SU-DHL-6 (cell line): ENCODE measurements at regions not wholly inside any gene's neighbourhood (a gene's known extent, or its start where the extent isn't known, plus 50 kb on each side); places are given as distances from the start of the nearest gene placed in this dataset.

Experiments used
- H2AFZ ChIP-seq: fragments of 200-600 bp; sonication (generic); 2 replicates; pipeline ENCODE4 v1.6.1; 2014; ENCODE audit warnings: low read depth, mild to moderate bottlenecking, moderate library complexity, mixed read lengths, antibody characterized with exemption, low read length; ENCODE audit not compliant: severe bottlenecking
- H3F3A ChIP-seq: fragments of 200-600 bp; shearing (Covaris generic); 2 replicates; pipeline ENCODE4 v1.6.0; 2016; ENCODE audit warnings: antibody characterized with exemption, mild to moderate bottlenecking; ENCODE audit not compliant: insufficient read depth
- H3K27ac ChIP-seq: fragments of 200-600 bp; sonication (generic); 2 replicates; pipeline ENCODE4 v1.5.1; 2016; ENCODE audit warnings: low read depth, mild to moderate bottlenecking, low read length, moderate library complexity, mixed read lengths
- H3K27me3 ChIP-seq: fragments of 200-600 bp; sonication (generic), shearing (Covaris generic); 2 replicates; pipeline ENCODE4 v1.6.0; 2014; ENCODE audit warnings: mild to moderate bottlenecking, low read length
- H3K36me3 ChIP-seq: fragments of 200-600 bp; sonication (generic); 2 replicates; pipeline ENCODE4 v1.6.1; 2014; ENCODE audit warnings: mild to moderate bottlenecking, low read length, mixed read lengths
- H3K4me2 ChIP-seq: fragments of 300-600, 200-600 bp; shearing (Covaris generic), sonication (generic); 2 replicates; pipeline ENCODE4 v1.6.0; 2014; ENCODE audit warnings: low read length, low read depth, mild to moderate bottlenecking; ENCODE audit not compliant: poor library complexity, severe bottlenecking
- H3K4me3 ChIP-seq: fragments of 200-600 bp; sonication (generic); 2 replicates; pipeline ENCODE4 v1.5.1; 2014; ENCODE audit warnings: antibody characterized with exemption, low read length, mild to moderate bottlenecking, mixed read lengths; ENCODE audit not compliant: insufficient read depth, poor library complexity, severe bottlenecking
- H3K79me2 ChIP-seq: fragments of 200-600 bp; sonication (generic); 2 replicates; pipeline ENCODE4 v1.6.1; 2014; ENCODE audit warnings: mild to moderate bottlenecking, low read length, moderate library complexity; ENCODE audit not compliant: insufficient read depth
- H3K9ac ChIP-seq: fragments of 200-600 bp; sonication (generic); 2 replicates; pipeline ENCODE4 v1.7.0; 2014; ENCODE audit warnings: mild to moderate bottlenecking, low read length
- H3K9me2 ChIP-seq: fragments of 200-600 bp; sonication (generic); replicated peaks from 2 replicates; pipeline ENCODE4 v1.6.1; 2014; ENCODE audit warnings: low read length; ENCODE audit not compliant: insufficient read depth
- H3K9me3 ChIP-seq: fragments of 200-600 bp; sonication (generic); 2 replicates; pipeline ENCODE4 v1.6.1; 2014; ENCODE audit warnings: low read length, mixed read lengths; ENCODE audit not compliant: insufficient read depth
- H4K20me1 ChIP-seq: fragments of 200-600 bp; sonication (generic); 2 replicates; pipeline ENCODE4 v1.6.1; 2014; ENCODE audit warnings: low read depth, mild to moderate bottlenecking, antibody characterized with exemption, low read length, moderate library complexity, mixed read lengths
- CTCF ChIP-seq: fragments of 200-600 bp; sonication (generic); IDR thresholded peaks from one replicate; pipeline ENCODE4 v1.5.1; 2017; ENCODE audit warnings: antibody characterized with exemption, mild to moderate bottlenecking, low read length, moderate library complexity; ENCODE audit not compliant: insufficient read depth, poor library complexity, severe bottlenecking
- EZH2phosphoT487 ChIP-seq: fragments of 200-600 bp; sonication (generic), shearing (Covaris generic); conservative IDR thresholded peaks from 2 replicates; pipeline ENCODE4 v1.6.1; 2018; ENCODE audit warnings: mild to moderate bottlenecking, antibody characterized with exemption, low read length, moderate library complexity, mixed read lengths

DNA sequence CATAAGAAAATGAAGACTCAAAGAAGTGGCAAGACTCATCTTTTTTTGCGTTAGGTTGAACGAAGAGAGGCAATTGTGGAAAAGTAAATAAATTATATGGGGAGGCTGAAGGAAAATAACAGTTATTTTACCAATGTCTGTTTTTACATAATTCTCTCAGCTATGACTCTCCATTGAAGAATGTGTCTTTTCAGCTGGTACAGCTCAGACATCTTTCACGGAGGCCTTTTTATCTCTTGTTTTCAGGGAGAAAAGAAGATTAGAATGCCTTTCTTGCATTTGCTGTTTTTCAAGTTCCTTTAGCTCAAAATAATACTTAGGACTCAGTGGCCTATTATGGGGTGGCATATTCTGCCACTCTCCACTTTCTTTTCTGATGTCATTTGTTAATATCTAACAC, 153.0 kb downstream of the ADAM29 start:
- no peaks in the 10 kb centered on the region for H3K27me3 ChIP-seq
- peak overlapping the region; percentile 52 for H2AFZ ChIP-seq
- no peak overlapping the region for H3K4me2 ChIP-seq
- H3K36me3 ChIP-seq = no peaks in the 10 kb centered on the region; the same call in 1 of the 2 replicates
- no peak overlapping the region for H3K9ac ChIP-seq
- peaks cover 12% of the 10 kb centered on the region; the same call in 1 of the 2 replicates for H3K9me3 ChIP-seq
- no peak for TF ChIP-seq CTCF
- no peak for TF ChIP-seq EZH2phosphoT487
- H3K79me2 ChIP-seq = no peaks in the 10 kb centered on the region
- H3K9me2 ChIP-seq = no peaks in the 10 kb centered on the region
- H3K27ac ChIP-seq = no peak overlapping the region
- no peak overlapping the region for H3K4me3 ChIP-seq
- H4K20me1 ChIP-seq = no peaks in the 10 kb centered on the region
- H3F3A ChIP-seq = peaks cover 14% of the 10 kb centered on the region; the same call in 1 of the 2 replicates

DNA sequence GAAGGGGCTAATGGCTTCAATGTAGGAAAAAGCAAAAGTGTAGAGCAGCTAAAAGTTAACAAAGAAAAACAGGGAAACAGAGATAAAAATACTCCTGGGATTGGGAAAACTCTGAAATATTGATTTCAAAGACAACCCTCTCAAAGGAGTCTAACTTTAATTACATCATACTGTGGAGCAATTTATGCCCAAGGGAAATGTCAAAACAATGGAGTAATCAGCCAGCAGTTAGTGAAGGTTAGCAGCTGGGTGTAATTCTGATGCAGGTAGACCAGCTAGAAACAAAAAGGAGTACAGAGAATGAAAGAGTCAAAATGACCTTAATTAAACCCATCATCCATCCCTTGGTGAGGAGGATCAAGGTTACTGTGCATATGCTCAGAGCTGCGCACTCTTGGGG, 169.0 kb downstream of the ADAM29 start:
- H2AFZ ChIP-seq = no peak overlapping the region
- no peaks in the 10 kb centered on the region for H3K27me3 ChIP-seq
- no peak overlapping the region for H3K9ac ChIP-seq
- no peak for TF ChIP-seq CTCF
- no peak for TF ChIP-seq EZH2phosphoT487
- no peaks in the 10 kb centered on the region for H3K79me2 ChIP-seq
- H4K20me1 ChIP-seq = no peaks in the 10 kb centered on the region
- H3K27ac ChIP-seq = no peak overlapping the region
- H3K9me2 ChIP-seq = no peaks in the 10 kb centered on the region
- peaks cover 7% of the 10 kb centered on the region; the same call in 1 of the 2 replicates for H3K9me3 ChIP-seq
- H3F3A ChIP-seq = 0 out of 2 replicates have a peak, but pooled peaks cover 3% of the 10 kb centered on the region
- no peak overlapping the region for H3K4me3 ChIP-seq
- peaks cover 11% of the 10 kb centered on the region for H3K36me3 ChIP-seq
- H3K4me2 ChIP-seq = no peak overlapping the region

GRCh38 chr4:175090116-175090515, 172.0 kb downstream of the ADAM29 start:
- H3K79me2 ChIP-seq = no peaks in the 10 kb centered on the region
- no peaks in the 10 kb centered on the region for H3K9me2 ChIP-seq
- no peak overlapping the region for H3K9ac ChIP-seq
- H3K4me2 ChIP-seq = no peak overlapping the region
- H3K36me3 ChIP-seq = peaks cover 11% of the 10 kb centered on the region
- 0 out of 2 replicates have a peak, but pooled peaks cover 3% of the 10 kb centered on the region for H3F3A ChIP-seq
- H3K27ac ChIP-seq = no peak overlapping the region
- no peak overlapping the region for H2AFZ ChIP-seq
- no peaks in the 10 kb centered on the region for H4K20me1 ChIP-seq
- TF ChIP-seq CTCF (no peak), EZH2phosphoT487 (no peak)
- no peak overlapping the region for H3K4me3 ChIP-seq
- H3K27me3 ChIP-seq = no peaks in the 10 kb centered on the region
- peaks cover 12% of the 10 kb centered on the region; the same call in 1 of the 2 replicates for H3K9me3 ChIP-seq
